ENCODE measurements at regions not wholly inside any gene's neighbourhood (a gene's known extent, or its start where the extent isn't known, plus 50 kb on each side); places are given as distances from the start of the nearest gene placed in this dataset.

- no peak overlapping the region for H3K23ac ChIP-seq (ENCODE audit: low read length)
- no peak overlapping the region for H3K4ac ChIP-seq (ENCODE audit: low read depth, low read length)
- H3K36me3 ChIP-seq (ENCODE audit: control insufficient read depth, insufficient read depth, low read length), result no peaks in the 10 kb centered on the region
- no peak overlapping the region for H2BK15ac ChIP-seq (replicated peaks; ENCODE audit: low read depth)
- H3K4me2 ChIP-seq (ENCODE audit: low read length), result no peak overlapping the region
- no peak overlapping the region for H4K8ac ChIP-seq (ENCODE audit: low read depth, low read length)
- H3K27ac ChIP-seq (ENCODE audit: low read depth, low read length), result no peak overlapping the region
- no peak overlapping the region for H2BK120ac ChIP-seq (ENCODE audit: low read depth, low read length)
- no peak overlapping the region for H3K9ac ChIP-seq (ENCODE audit: low read length)
- WGBS (ENCODE audit: extremely low coverage, insufficient coverage, low lambda C conversion rate), result no CpG with 5 or more reads among the region's 4 CpGs
- no peaks in the 10 kb centered on the region for H3K27me3 ChIP-seq (ENCODE audit: insufficient read depth, low read length, poor library complexity)
- no peak overlapping the region for H2BK5ac ChIP-seq (ENCODE audit: low read length)
- no peaks in the 10 kb centered on the region for H3K4me1 ChIP-seq (ENCODE audit: control insufficient read depth, low read depth, low read length)
- no peaks in the 10 kb centered on the region for H3K79me1 ChIP-seq (ENCODE audit: low read length)
- H2AK5ac ChIP-seq (ENCODE audit: low read length), result no peak overlapping the region
- no peaks in the 10 kb centered on the region for H3K79me2 ChIP-seq (ENCODE audit: control insufficient read depth, insufficient read depth, low read length)
- no peak overlapping the region for H3K4me3 ChIP-seq (ENCODE audit: low read length)
- no peak for DNase-seq
- H3K18ac ChIP-seq (ENCODE audit: low read length), result no peak overlapping the region
- no peak overlapping the region for H4K5ac ChIP-seq (ENCODE audit: low read length)
- H3K56ac ChIP-seq (ENCODE audit: low read length), result no peak overlapping the region
Observed at GRCh38 chr18:72181241-72181764, 362.8 kb downstream of the CBLN2 start.

- DNase-seq, result no peak
- Histone ChIP-seq H3K4me3 (ENCODE audit: low read length) (no peak overlapping the region), H3K56ac (ENCODE audit: low read length) (no peak overlapping the region), H3K79me1 (ENCODE audit: low read length) (no peaks in the 10 kb centered on the region), H3K79me2 (ENCODE audit: control insufficient read depth, insufficient read depth, low read length) (no peaks in the 10 kb centered on the region), H2BK120ac (ENCODE audit: low read depth, low read length) (no peak overlapping the region), H4K5ac (ENCODE audit: low read length) (no peak overlapping the region), H3K27ac (ENCODE audit: low read depth, low read length) (no peak overlapping the region), H2BK15ac (replicated peaks; ENCODE audit: low read depth) (no peak overlapping the region), H2AK5ac (ENCODE audit: low read length) (no peak overlapping the region), H3K4me1 (ENCODE audit: control insufficient read depth, low read depth, low read length) (no peaks in the 10 kb centered on the region), H2BK5ac (ENCODE audit: low read length) (no peak overlapping the region), H3K4ac (ENCODE audit: low read depth, low read length) (no peak overlapping the region), H3K4me2 (ENCODE audit: low read length) (no peak overlapping the region), H3K36me3 (ENCODE audit: control insufficient read depth, insufficient read depth, low read length) (no peaks in the 10 kb centered on the region), H3K27me3 (ENCODE audit: insufficient read depth, low read length, poor library complexity) (no peaks in the 10 kb centered on the region), H3K9ac (ENCODE audit: low read length) (no peak overlapping the region), H3K23ac (ENCODE audit: low read length) (no peak overlapping the region), H4K8ac (ENCODE audit: low read depth, low read length) (no peak overlapping the region), H3K18ac (ENCODE audit: low read length) (no peak overlapping the region)
Observed at GRCh38 chr18:72180689-72181088, 363.5 kb downstream of the CBLN2 start.

- Histone ChIP-seq H3K4me1 (ENCODE audit: control insufficient read depth, low read depth, low read length) (no peaks in the 10 kb centered on the region), H2BK15ac (replicated peaks; ENCODE audit: low read depth) (no peak overlapping the region), H3K27me3 (ENCODE audit: insufficient read depth, low read length, poor library complexity) (no peaks in the 10 kb centered on the region), H3K79me2 (ENCODE audit: control insufficient read depth, insufficient read depth, low read length) (no peaks in the 10 kb centered on the region), H3K4me3 (ENCODE audit: low read length) (no peak overlapping the region), H3K79me1 (ENCODE audit: low read length) (no peaks in the 10 kb centered on the region), H3K23ac (ENCODE audit: low read length) (no peak overlapping the region), H4K5ac (ENCODE audit: low read length) (no peak overlapping the region), H3K9ac (ENCODE audit: low read length) (no peak overlapping the region), H2AK5ac (ENCODE audit: low read length) (no peak overlapping the region), H4K8ac (ENCODE audit: low read depth, low read length) (no peak overlapping the region), H2BK120ac (ENCODE audit: low read depth, low read length) (no peak overlapping the region), H3K36me3 (ENCODE audit: control insufficient read depth, insufficient read depth, low read length) (no peaks in the 10 kb centered on the region), H3K4ac (ENCODE audit: low read depth, low read length) (no peak overlapping the region), H3K56ac (ENCODE audit: low read length) (no peak overlapping the region), H3K18ac (ENCODE audit: low read length) (no peak overlapping the region), H2BK5ac (ENCODE audit: low read length) (no peak overlapping the region), H3K27ac (ENCODE audit: low read depth, low read length) (no peak overlapping the region), H3K4me2 (ENCODE audit: low read length) (no peak overlapping the region)
- no peak for DNase-seq
- WGBS (ENCODE audit: extremely low coverage, insufficient coverage, low lambda C conversion rate), result no CpG with 5 or more reads among the region's 3 CpGs
Observed at GRCh38 chr18:72174972-72175649, 369.0 kb downstream of the CBLN2 start.

- Histone ChIP-seq H3K27me3 (ENCODE audit: insufficient read depth, low read length, poor library complexity) (no peaks in the 10 kb centered on the region), H2AK5ac (ENCODE audit: low read length) (no peak overlapping the region), H3K79me1 (ENCODE audit: low read length) (no peaks in the 10 kb centered on the region), H3K4me1 (ENCODE audit: control insufficient read depth, low read depth, low read length) (no peaks in the 10 kb centered on the region), H2BK15ac (replicated peaks; ENCODE audit: low read depth) (no peak overlapping the region), H3K9ac (ENCODE audit: low read length) (no peak overlapping the region), H2BK5ac (ENCODE audit: low read length) (no peak overlapping the region), H3K23ac (ENCODE audit: low read length) (no peak overlapping the region), H3K4me2 (ENCODE audit: low read length) (no peak overlapping the region), H3K27ac (ENCODE audit: low read depth, low read length) (no peak overlapping the region), H2BK120ac (ENCODE audit: low read depth, low read length) (no peak overlapping the region), H4K5ac (ENCODE audit: low read length) (no peak overlapping the region), H3K56ac (ENCODE audit: low read length) (no peak overlapping the region), H3K4ac (ENCODE audit: low read depth, low read length) (no peak overlapping the region), H3K4me3 (ENCODE audit: low read length) (no peak overlapping the region), H3K36me3 (ENCODE audit: control insufficient read depth, insufficient read depth, low read length) (no peaks in the 10 kb centered on the region), H3K18ac (ENCODE audit: low read length) (no peak overlapping the region), H4K8ac (ENCODE audit: low read depth, low read length) (no peak overlapping the region), H3K79me2 (ENCODE audit: control insufficient read depth, insufficient read depth, low read length) (no peaks in the 10 kb centered on the region)
- DNase-seq, result no peak
- no CpG with 5 or more reads among the region's 2 CpGs for whole genome bisulfite sequencing (ENCODE audit: extremely low coverage, insufficient coverage, low lambda C conversion rate)
Observed at GRCh38 chr18:72171596-72171995, 372.5 kb downstream of the CBLN2 start.

GRCh38 chr18:72161691-72162090 is 382.5 kb downstream of the CBLN2 start:
- no peaks in the 10 kb centered on the region for H3K79me1 ChIP-seq (ENCODE audit: low read length)
- no peak for DNase-seq
- H3K27me3 ChIP-seq (ENCODE audit: insufficient read depth, low read length, poor library complexity), result no peaks in the 10 kb centered on the region
- no peak overlapping the region for H3K4me2 ChIP-seq (ENCODE audit: low read length)
- H3K18ac ChIP-seq (ENCODE audit: low read length), result no peak overlapping the region
- no peaks in the 10 kb centered on the region for H3K4me1 ChIP-seq (ENCODE audit: control insufficient read depth, low read depth, low read length)
- no peak overlapping the region for H4K5ac ChIP-seq (ENCODE audit: low read length)
- no peak overlapping the region for H3K56ac ChIP-seq (ENCODE audit: low read length)
- no peak overlapping the region for H3K23ac ChIP-seq (ENCODE audit: low read length)
- H2AK5ac ChIP-seq (ENCODE audit: low read length), result no peak overlapping the region
- H3K4me3 ChIP-seq (ENCODE audit: low read length), result no peak overlapping the region
- H4K8ac ChIP-seq (ENCODE audit: low read depth, low read length), result no peak overlapping the region
- H3K79me2 ChIP-seq (ENCODE audit: control insufficient read depth, insufficient read depth, low read length), result no peaks in the 10 kb centered on the region
- no peaks in the 10 kb centered on the region for H3K36me3 ChIP-seq (ENCODE audit: control insufficient read depth, insufficient read depth, low read length)
- no peak overlapping the region for H2BK120ac ChIP-seq (ENCODE audit: low read depth, low read length)
- H2BK5ac ChIP-seq (ENCODE audit: low read length), result no peak overlapping the region
- no CpG with 5 or more reads among the region's 1 CpG for WGBS (ENCODE audit: extremely low coverage, insufficient coverage, low lambda C conversion rate)
- no peak overlapping the region for H3K4ac ChIP-seq (ENCODE audit: low read depth, low read length)
- no peak overlapping the region for H3K9ac ChIP-seq (ENCODE audit: low read length)
- no peak overlapping the region for H2BK15ac ChIP-seq (replicated peaks; ENCODE audit: low read depth)
- no peak overlapping the region for H3K27ac ChIP-seq (ENCODE audit: low read depth, low read length)
